H1 (cell line): ENCODE measurements at regions not wholly inside any gene's neighbourhood (a gene's known extent, or its start where the extent isn't known, plus 50 kb on each side); places are given as distances from the start of the nearest gene placed in this dataset.

ENCODE experiments used
- CTCF ChIA-PET: fragments of 300-600 bp; sonication (Branson Sonifier 250); formaldehyde crosslinking; loops from one replicate; lab custom pipeline; 2021; ENCODE audit not compliant: partially characterized antibody; lab: Charles Lee
- POLR2A ChIA-PET: fragments of 300-600 bp; sonication (Branson Sonifier 250); formaldehyde crosslinking; loops from one replicate; lab custom pipeline; 2021; ENCODE audit warnings: inconsistent platforms; ENCODE audit not compliant: partially characterized antibody; lab: Charles Lee
- DNase-seq, 2 experiments: peaks; one replicate each; pipeline versions ENCODE4 v3.0.0 to v3.0.0-alpha.2; 2010 to 2022; ENCODE audit warnings: low spot score in 2 of 2, low read depth in 1 of 2, mixed read lengths in 1 of 2
- FAIRE-seq: peaks from 2 replicates; lab custom pipeline; 2011; peaks lifted over from hg19 to GRCh38; lab: Jason Lieb, UNC
- H2AFZ ChIP-seq: 2 replicates; pipeline ENCODE4 v1.8.1; 2012; ENCODE audit warnings: low read length, inconsistent platforms
- H2AK5ac ChIP-seq: 2 replicates; pipeline ENCODE4 v1.6.1; 2013; ENCODE audit warnings: low read depth, low read length
- H2BK120ac ChIP-seq: replicated peaks from 2 replicates; pipeline ENCODE3; 2013; ENCODE audit warnings: low read depth, low read length, inconsistent platforms
- H2BK12ac ChIP-seq: 2 replicates; pipeline ENCODE4 v1.6.1; 2013; ENCODE audit warnings: low read depth, low read length
- H2BK15ac ChIP-seq: 2 replicates; pipeline ENCODE4 v1.6.1; 2013; ENCODE audit warnings: low read length
- H2BK20ac ChIP-seq: 2 replicates; pipeline ENCODE4 v1.6.1; 2013; ENCODE audit warnings: low read length
- H2BK5ac ChIP-seq: 2 replicates; pipeline ENCODE4 v1.6.1; 2013; ENCODE audit warnings: low read depth, low read length
- H3K14ac ChIP-seq: 2 replicates; pipeline ENCODE4 v1.6.1; 2013; ENCODE audit warnings: inconsistent platforms; ENCODE audit not compliant: insufficient read length
- H3K18ac ChIP-seq: 2 replicates; pipeline ENCODE4 v1.6.1; 2013; ENCODE audit warnings: low read length; ENCODE audit errors: extremely low read depth
- H3K23ac ChIP-seq: 2 replicates; pipeline ENCODE4 v1.6.1; 2013; ENCODE audit warnings: inconsistent platforms; ENCODE audit not compliant: insufficient read length
- H3K23me2 ChIP-seq: 2 replicates; pipeline ENCODE4 v1.6.1; 2013; ENCODE audit warnings: low read depth, low read length
- H3K27ac ChIP-seq: 2 replicates; pipeline ENCODE4 v1.6.1; 2011; ENCODE audit warnings: low read depth, low read length, inconsistent platforms
- H3K27me3 ChIP-seq, 4 experiments: replicated peaks in 1 of 4; 1 replicate in 1 of 4; 2 replicates in 3 of 4; pipeline versions ENCODE4 v1.6.1 to v1.8.1; 2011 to 2013; ENCODE audit warnings: low read length in 3 of 4, mild to moderate bottlenecking in 3 of 4, inconsistent platforms in 2 of 4, mixed read lengths in 2 of 4, moderate library complexity in 1 of 4; ENCODE audit not compliant: control insufficient read depth in 3 of 4, insufficient read depth in 3 of 4; ENCODE audit errors: extremely low read depth in 1 of 4
- H3K36me3 ChIP-seq, 4 experiments: 2 replicates each; pipeline versions ENCODE4 v1.6.1 to v1.8.1; 2011 to 2013; ENCODE audit warnings: mild to moderate bottlenecking in 4 of 4, low read length in 3 of 4, moderate library complexity in 2 of 4, control low read depth in 1 of 4, inconsistent platforms in 1 of 4; ENCODE audit not compliant: insufficient read depth in 4 of 4, control insufficient read depth in 2 of 4
- H3K4ac ChIP-seq: replicated peaks from 2 replicates; pipeline ENCODE3; 2013; ENCODE audit warnings: low read length, low read depth, mixed read lengths, inconsistent platforms; ENCODE audit not compliant: insufficient read length
- H3K4me1 ChIP-seq, 4 experiments: replicated peaks in 1 of 4; 1 replicate in 1 of 4; 2 replicates in 3 of 4; pipeline versions ENCODE4 v1.6.1 to v1.8.1; 2011 to 2013; ENCODE audit warnings: low read length in 3 of 4, inconsistent platforms in 2 of 4, mixed read lengths in 1 of 4; ENCODE audit not compliant: insufficient read depth in 4 of 4, control insufficient read depth in 3 of 4
- H3K4me2 ChIP-seq, 2 experiments: 2 replicates each; pipeline versions ENCODE4 v1.6.1 to v1.8.1; 2011 to 2013; ENCODE audit warnings: low read depth in 2 of 2, low read length in 2 of 2, control low read depth in 1 of 2, inconsistent platforms in 1 of 2, mild to moderate bottlenecking in 1 of 2; ENCODE audit not compliant: insufficient read depth in 1 of 2
- H3K4me3 ChIP-seq, 4 experiments: fragments of 200-600, 300-600 bp in 1 of 4; sonication (generic), shearing (Covaris generic), sonication (Bioruptor Twin) in 1 of 4; 2 replicates each; pipeline versions ENCODE4 v1.5.1 to v1.8.1; 2011 to 2016; ENCODE audit warnings: low read length in 4 of 4, low read depth in 3 of 4, control low read depth in 2 of 4, inconsistent platforms in 2 of 4, mild to moderate bottlenecking in 2 of 4, mixed read lengths in 1 of 4, moderate library complexity in 1 of 4; ENCODE audit not compliant: insufficient read depth in 2 of 4; ENCODE audit errors: extremely low read depth in 1 of 4
- H3K56ac ChIP-seq: replicated peaks from 2 replicates; pipeline ENCODE3; 2013; ENCODE audit warnings: low read depth, mild to moderate bottlenecking, mixed read lengths, low read length, inconsistent platforms; ENCODE audit not compliant: insufficient read length
- H3K79me1 ChIP-seq: 2 replicates; pipeline ENCODE4 v1.6.1; 2013; ENCODE audit warnings: low read depth, low read length, control low read depth
- H3K79me2 ChIP-seq, 2 experiments: 2 replicates each; pipeline versions ENCODE4 v1.6.1 to v1.8.1; 2012 to 2013; ENCODE audit warnings: low read length in 2 of 2, mild to moderate bottlenecking in 2 of 2, inconsistent platforms in 1 of 2; ENCODE audit not compliant: insufficient read depth in 2 of 2, control insufficient read depth in 1 of 2
- H3K9ac ChIP-seq, 4 experiments: replicated peaks in 1 of 4; 1 replicate in 1 of 4; 2 replicates in 3 of 4; pipeline versions ENCODE4 v1.6.1 to v1.8.1; 2011 to 2013; ENCODE audit warnings: low read depth in 3 of 4, low read length in 3 of 4, control low read depth in 2 of 4, mild to moderate bottlenecking in 2 of 4, moderate library complexity in 2 of 4, inconsistent platforms in 1 of 4; ENCODE audit errors: extremely low read depth in 1 of 4
- H3K9me3 ChIP-seq, 2 experiments: 2 replicates each; pipeline versions ENCODE4 v1.6.1 to v1.8.1; 2012 to 2013; ENCODE audit warnings: mild to moderate bottlenecking in 2 of 2, moderate library complexity in 2 of 2, control low read depth in 1 of 2, inconsistent platforms in 1 of 2, low read depth in 1 of 2, low read length in 1 of 2, mixed read lengths in 1 of 2; ENCODE audit not compliant: insufficient read depth in 2 of 2
- H4K20me1 ChIP-seq, 2 experiments: replicated peaks in 1 of 2; 2 replicates each; pipeline versions ENCODE3 to v1.8.1; 2011 to 2013; ENCODE audit warnings: inconsistent platforms in 2 of 2, low read length in 2 of 2, mild to moderate bottlenecking in 1 of 2; ENCODE audit not compliant: insufficient read depth in 2 of 2, control insufficient read depth in 1 of 2
- H4K5ac ChIP-seq: 2 replicates; pipeline ENCODE4 v1.6.1; 2013; ENCODE audit warnings: low read length, low read depth, mixed read lengths, inconsistent platforms; ENCODE audit not compliant: insufficient read length
- H4K8ac ChIP-seq: 2 replicates; pipeline ENCODE4 v1.8.0; 2013; ENCODE audit warnings: mild to moderate bottlenecking, moderate library complexity, low read length, inconsistent platforms; ENCODE audit not compliant: insufficient read depth; ENCODE audit errors: extremely low read depth
- H4K91ac ChIP-seq: replicated peaks from 2 replicates; pipeline ENCODE3; 2013; ENCODE audit warnings: low read length, mixed read lengths, inconsistent platforms; ENCODE audit not compliant: insufficient read length
- CBX5 ChIP-seq: fragments of 300-800, 300-1000 bp; sonication (generic); IDR thresholded peaks from 2 replicates; pipeline ENCODE4 v1.7.1; 2016; ENCODE audit warnings: antibody characterized with exemption, low read length, low read depth
- EGR1 ChIP-seq: IDR thresholded peaks from 2 replicates; pipeline ENCODE4 v1.6.1; 2011; ENCODE audit warnings: low read depth, low read length, borderline replicate concordance
- EZH2 ChIP-seq: fragments of 200-600 bp; sonication (generic); IDR thresholded peaks from 2 replicates; pipeline ENCODE4 v1.7.1; 2012; ENCODE audit warnings: low read depth, mild to moderate bottlenecking, moderate library complexity, low read length, inconsistent platforms; ENCODE audit not compliant: severe bottlenecking
- GTF2F1 ChIP-seq: IDR thresholded peaks from 2 replicates; pipeline ENCODE4 v1.6.1; 2012; ENCODE audit warnings: low read depth, low read length, improper control_type of control experiment, borderline replicate concordance
- KDM5A ChIP-seq: fragments of 200-600 bp; IDR thresholded peaks from 2 replicates; pipeline ENCODE4 v1.7.1; 2012; ENCODE audit warnings: mild to moderate bottlenecking, low read length, inconsistent platforms, mixed read lengths
- MAFK ChIP-seq: IDR thresholded peaks from 2 replicates; pipeline ENCODE4 v1.6.1; 2012; ENCODE audit warnings: low read depth, mild to moderate bottlenecking, improper control_type of control experiment, low read length
- MAX ChIP-seq: IDR thresholded peaks from 2 replicates; pipeline ENCODE4 v1.6.1; 2012; ENCODE audit warnings: inconsistent platforms
- NANOG ChIP-seq: IDR thresholded peaks from 2 replicates; pipeline ENCODE4 v1.6.1; 2011; ENCODE audit warnings: low read length, low read depth, mild to moderate bottlenecking, inconsistent platforms; ENCODE audit not compliant: insufficient read depth, poor library complexity, severe bottlenecking
- NRF1 ChIP-seq: IDR thresholded peaks from 2 replicates; pipeline ENCODE4 v1.6.1; 2011; ENCODE audit warnings: mild to moderate bottlenecking, low read depth, low read length, improper control_type of control experiment
- PHF8 ChIP-seq: fragments of 200-600 bp; sonication (generic); conservative IDR thresholded peaks from 2 replicates; pipeline ENCODE4 v1.7.1; 2012; ENCODE audit warnings: low read depth, mild to moderate bottlenecking, inconsistent platforms, low read length, moderate library complexity
- SP1 ChIP-seq: IDR thresholded peaks from 2 replicates; pipeline ENCODE4 v1.6.1; 2011; ENCODE audit warnings: low read depth, low read length
- SP2 ChIP-seq: IDR thresholded peaks from 2 replicates; pipeline ENCODE4 v1.6.1; 2012; ENCODE audit warnings: mild to moderate bottlenecking, low read length, inconsistent platforms
- TBP ChIP-seq: IDR thresholded peaks from 2 replicates; pipeline ENCODE4 v1.6.1; 2011; ENCODE audit warnings: low read depth, low read length, improper control_type of control experiment
- WGBS, 2 experiments: shearing (Covaris generic) in 1 of 2; methylation state at CpG; one replicate each; pipeline versions ENCODE4 v1.1.6 to v1.1.7; 2013 to 2015; ENCODE audit warnings: low lambda C conversion rate in 2 of 2, mixed read lengths in 2 of 2, inconsistent platforms in 1 of 2, low coverage in 1 of 2, missing lambda C conversion rate in 1 of 2; ENCODE audit not compliant: insufficient replicate concordance in 2 of 2, insufficient coverage in 1 of 2, insufficient read length in 1 of 2; ENCODE audit errors: extremely low coverage in 1 of 2, missing lambda C conversion rate in 1 of 2; 5-methylcytosine and 5-hydroxymethylcytosine counted together

- no peak for FAIRE-seq
- H3K4me3 ChIP-seq: no peak overlapping the region
- no peak overlapping the region for H3K4ac ChIP-seq
- no peak for TF ChIP-seq SP1
- no peak for TF ChIP-seq NRF1
- TF ChIP-seq NANOG: no peak
- TF ChIP-seq TBP: no peak
- TF ChIP-seq PHF8: no peak
- TF ChIP-seq KDM5A: no peak
- no peak for TF ChIP-seq MAFK
- TF ChIP-seq GTF2F1: no peak
- no peak for TF ChIP-seq EGR1
- TF ChIP-seq EZH2: no peak
- no peak for TF ChIP-seq SP2
- TF ChIP-seq CBX5: no peak
- TF ChIP-seq MAX: no peak
Measured at GRCh38 chr10:65430979-65431378, 1494.9 kb upstream of the LRRTM3 start.

More at GRCh38 chr10:65430979-65431378, 1494.9 kb upstream of the LRRTM3 start:
- WGBS, 2 experiments: 96% methylated on average over 2 of the region's 2 CpGs; no CpG with 5 or more reads in 1 of the 2 experiments
- H3K4me2 ChIP-seq: no peak overlapping the region
- no peak overlapping the region for H4K5ac ChIP-seq
- no peak overlapping the region for H3K56ac ChIP-seq
- H2BK20ac ChIP-seq: no peak overlapping the region
- no peak overlapping the region for H2AFZ ChIP-seq
- no peak overlapping the region for H3K18ac ChIP-seq
- no peak overlapping the region for H3K27ac ChIP-seq
- H2BK5ac ChIP-seq: no peak overlapping the region
- H3K9ac ChIP-seq: no peak overlapping the region
- H4K91ac ChIP-seq: no peak overlapping the region
- H3K9me3 ChIP-seq: peaks cover 0 to 4% of the 10 kb centered on the region in 2 experiments; a peak in 1 of 4 replicates
- H3K79me1 ChIP-seq: no peaks in the 10 kb centered on the region
- no peak overlapping the region for H2BK120ac ChIP-seq
- H3K14ac ChIP-seq: no peak overlapping the region
- H3K23me2 ChIP-seq: no peaks in the 10 kb centered on the region
- ChIA-PET CTCF (interaction anchor here (0.7 kb wide), 1 partner anchor 16 kb away, joined by 3 read pairs; no protein-coding TSS in a partner anchor), POLR2A (no interaction called here)
- no peaks in the 10 kb centered on the region for H4K20me1 ChIP-seq
- H3K23ac ChIP-seq: no peak overlapping the region
- H3K36me3 ChIP-seq: no peaks in the 10 kb centered on the region
- no peak overlapping the region for H2AK5ac ChIP-seq
- no peak overlapping the region for H2BK15ac ChIP-seq
- no peaks in the 10 kb centered on the region for H3K79me2 ChIP-seq
- no peaks in the 10 kb centered on the region for H3K4me1 ChIP-seq
- H2BK12ac ChIP-seq: no peak overlapping the region
- no peak overlapping the region for H4K8ac ChIP-seq
- DNase-seq: no peak
- peaks cover 0 to 1% (median 0%) of the 10 kb centered on the region in 4 experiments; a peak in 1 of 7 replicates for H3K27me3 ChIP-seq
